HepG2 (cell line): ENCODE measurements at regions not wholly inside any gene's neighbourhood (a gene's known extent, or its start where the extent isn't known, plus 50 kb on each side); places are given as distances from the start of the nearest gene placed in this dataset.

Experiments
- ARID5B ChIP-seq: IDR thresholded peaks from 2 replicates; pipeline ENCODE4 v1.4.0; 2020; ENCODE audit warnings: mild to moderate bottlenecking, missing genetic modification reagents
- ZNF337 ChIP-seq: sonication (generic); formaldehyde crosslinking; IDR thresholded peaks from 2 replicates; pipeline ENCODE4 v1.5.1; 2020; ENCODE audit warnings: missing genetic modification reagents, low read depth, mild to moderate bottlenecking, borderline replicate concordance
- ZNF572 ChIP-seq: sonication (generic); formaldehyde crosslinking; IDR thresholded peaks from 2 replicates; pipeline ENCODE4 v1.5.1; 2020; ENCODE audit warnings: mild to moderate bottlenecking, missing genetic modification reagents
- ZSCAN22 ChIP-seq: sonication (generic); formaldehyde crosslinking; IDR thresholded peaks from 2 replicates; pipeline ENCODE4 v1.4.0; 2020; ENCODE audit warnings: mild to moderate bottlenecking, missing genetic modification reagents
- TF ChIP-seq, protein P1 (sequence below): IDR thresholded peaks from 2 replicates; pipeline ENCODE4 v1.6.1; 2016; ENCODE audit warnings: mild to moderate bottlenecking
- TF ChIP-seq, protein P2 (sequence below): sonication (generic); formaldehyde crosslinking; IDR thresholded peaks from 2 replicates; pipeline ENCODE4 v1.4.0; 2020; ENCODE audit warnings: missing genetic modification reagents, borderline replicate concordance

DNA sequence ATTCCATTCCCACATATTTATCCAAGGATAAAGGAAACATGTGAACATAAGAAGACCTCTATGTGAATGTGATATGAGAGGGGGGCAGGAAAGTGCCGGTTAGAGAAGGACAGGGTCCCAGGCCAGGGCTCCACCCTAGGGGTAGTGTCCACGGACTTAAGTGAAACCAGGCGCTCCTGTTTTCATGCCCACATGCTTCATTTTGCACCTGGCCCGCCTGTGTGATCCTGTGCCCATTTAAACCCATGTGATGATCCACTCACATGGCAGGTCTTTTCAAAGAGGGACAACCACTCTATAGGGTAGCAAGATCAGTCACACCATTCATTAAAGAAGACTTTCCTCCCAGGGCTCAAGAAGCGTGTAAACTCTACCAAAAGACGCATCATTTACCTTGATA is 865.3 kb upstream of the GJE1 start (continued):
- TF ChIP-seq, protein P1, sequence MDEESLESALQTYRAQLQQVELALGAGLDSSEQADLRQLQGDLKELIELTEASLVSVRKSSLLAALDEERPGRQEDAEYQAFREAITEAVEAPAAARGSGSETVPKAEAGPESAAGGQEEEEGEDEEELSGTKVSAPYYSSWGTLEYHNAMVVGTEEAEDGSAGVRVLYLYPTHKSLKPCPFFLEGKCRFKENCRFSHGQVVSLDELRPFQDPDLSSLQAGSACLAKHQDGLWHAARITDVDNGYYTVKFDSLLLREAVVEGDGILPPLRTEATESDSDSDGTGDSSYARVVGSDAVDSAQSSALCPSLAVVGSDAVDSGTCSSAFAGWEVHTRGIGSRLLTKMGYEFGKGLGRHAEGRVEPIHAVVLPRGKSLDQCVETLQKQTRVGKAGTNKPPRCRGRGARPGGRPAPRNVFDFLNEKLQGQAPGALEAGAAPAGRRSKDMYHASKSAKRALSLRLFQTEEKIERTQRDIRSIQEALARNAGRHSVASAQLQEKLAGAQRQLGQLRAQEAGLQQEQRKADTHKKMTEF (CRISPR knock-in tag) = no peak
- TF ChIP-seq ARID5B (CRISPR knock-in tag) (no peak), ZNF572 (no peak), ZSCAN22 (CRISPR knock-in tag) (no peak), ZNF337 (CRISPR knock-in tag) (no peak)
- TF ChIP-seq, protein P2, sequence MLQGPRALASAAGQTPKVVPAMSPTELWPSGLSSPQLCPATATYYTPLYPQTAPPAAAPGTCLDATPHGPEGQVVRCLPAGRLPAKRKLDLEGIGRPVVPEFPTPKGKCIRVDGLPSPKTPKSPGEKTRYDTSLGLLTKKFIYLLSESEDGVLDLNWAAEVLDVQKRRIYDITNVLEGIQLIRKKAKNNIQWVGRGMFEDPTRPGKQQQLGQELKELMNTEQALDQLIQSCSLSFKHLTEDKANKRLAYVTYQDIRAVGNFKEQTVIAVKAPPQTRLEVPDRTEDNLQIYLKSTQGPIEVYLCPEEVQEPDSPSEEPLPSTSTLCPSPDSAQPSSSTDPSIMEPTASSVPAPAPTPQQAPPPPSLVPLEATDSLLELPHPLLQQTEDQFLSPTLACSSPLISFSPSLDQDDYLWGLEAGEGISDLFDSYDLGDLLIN (CRISPR knock-in tag) = no peak
